GM12874 (cell line): ENCODE measurements at regions not wholly inside any gene's neighbourhood (a gene's known extent, or its start where the extent isn't known, plus 50 kb on each side); places are given as distances from the start of the nearest gene placed in this dataset.

ENCODE experiments used
- TF ChIP-seq, protein P1 (sequence below): IDR thresholded peaks from 2 replicates; pipeline ENCODE4 v1.5.1; 2011; ENCODE audit warnings: low read depth, mild to moderate bottlenecking, control low read depth, low read length, moderate library complexity; ENCODE audit not compliant: insufficient read depth

DNA sequence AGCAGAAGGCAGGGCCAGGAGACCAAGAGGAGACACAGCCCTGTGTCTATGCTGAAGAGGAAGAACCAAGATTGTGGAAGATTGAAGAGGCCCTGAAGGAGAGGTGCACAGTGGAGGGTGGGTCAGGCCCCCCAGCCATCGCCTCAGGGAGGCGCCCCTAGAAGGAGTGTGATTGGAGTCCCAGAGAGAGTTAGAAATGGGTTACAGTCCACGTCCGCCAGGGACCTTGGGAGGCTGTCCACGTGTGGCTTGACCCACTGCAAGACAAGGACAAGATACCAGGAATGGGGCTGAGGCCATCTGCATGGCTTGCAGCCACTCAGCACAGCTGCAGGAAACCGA, 375.1 kb downstream of the NPHP4 start:
- TF ChIP-seq, protein P1, sequence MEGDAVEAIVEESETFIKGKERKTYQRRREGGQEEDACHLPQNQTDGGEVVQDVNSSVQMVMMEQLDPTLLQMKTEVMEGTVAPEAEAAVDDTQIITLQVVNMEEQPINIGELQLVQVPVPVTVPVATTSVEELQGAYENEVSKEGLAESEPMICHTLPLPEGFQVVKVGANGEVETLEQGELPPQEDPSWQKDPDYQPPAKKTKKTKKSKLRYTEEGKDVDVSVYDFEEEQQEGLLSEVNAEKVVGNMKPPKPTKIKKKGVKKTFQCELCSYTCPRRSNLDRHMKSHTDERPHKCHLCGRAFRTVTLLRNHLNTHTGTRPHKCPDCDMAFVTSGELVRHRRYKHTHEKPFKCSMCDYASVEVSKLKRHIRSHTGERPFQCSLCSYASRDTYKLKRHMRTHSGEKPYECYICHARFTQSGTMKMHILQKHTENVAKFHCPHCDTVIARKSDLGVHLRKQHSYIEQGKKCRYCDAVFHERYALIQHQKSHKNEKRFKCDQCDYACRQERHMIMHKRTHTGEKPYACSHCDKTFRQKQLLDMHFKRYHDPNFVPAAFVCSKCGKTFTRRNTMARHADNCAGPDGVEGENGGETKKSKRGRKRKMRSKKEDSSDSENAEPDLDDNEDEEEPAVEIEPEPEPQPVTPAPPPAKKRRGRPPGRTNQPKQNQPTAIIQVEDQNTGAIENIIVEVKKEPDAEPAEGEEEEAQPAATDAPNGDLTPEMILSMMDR = no peak

DNA sequence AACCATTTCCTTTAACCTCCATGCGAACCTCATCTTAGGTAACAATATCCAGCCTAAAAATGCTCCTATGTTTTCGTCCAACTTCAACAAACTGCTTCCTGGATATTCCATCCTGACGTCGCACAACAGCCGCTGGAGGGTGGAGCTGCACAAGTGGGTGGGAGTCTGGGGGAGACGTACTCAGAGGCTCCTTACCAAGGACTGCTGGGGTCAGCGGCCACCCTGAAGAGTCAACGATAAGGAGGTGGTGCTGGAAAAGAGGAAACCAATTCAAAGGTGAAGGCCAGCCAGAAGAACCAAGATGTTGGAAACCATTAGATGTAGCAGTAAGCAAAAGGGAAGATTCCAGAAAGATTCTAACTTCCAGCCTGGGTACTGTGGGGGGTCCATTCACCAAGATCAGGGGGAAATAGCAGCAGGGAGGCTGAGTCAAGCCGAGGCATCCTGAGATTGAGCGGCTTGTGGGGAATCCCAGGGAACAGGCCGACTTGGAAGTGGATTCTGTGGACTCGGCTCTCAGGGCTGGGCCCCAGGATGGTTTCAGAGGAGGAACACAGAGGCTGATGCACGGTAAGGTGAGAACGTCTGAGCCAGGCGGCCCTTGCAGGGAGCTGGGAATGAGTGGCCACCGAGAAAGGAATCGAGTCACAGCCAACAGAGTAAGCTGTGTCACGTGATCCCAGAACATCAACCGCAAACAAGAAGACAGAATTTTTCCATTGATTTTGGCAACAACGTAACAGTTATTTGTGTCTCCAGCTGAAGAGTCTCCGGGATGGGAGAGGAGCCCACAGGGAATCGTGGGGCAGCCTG, 375.7 kb downstream of the NPHP4 start:
- TF ChIP-seq, protein P1 = no peak

DNA sequence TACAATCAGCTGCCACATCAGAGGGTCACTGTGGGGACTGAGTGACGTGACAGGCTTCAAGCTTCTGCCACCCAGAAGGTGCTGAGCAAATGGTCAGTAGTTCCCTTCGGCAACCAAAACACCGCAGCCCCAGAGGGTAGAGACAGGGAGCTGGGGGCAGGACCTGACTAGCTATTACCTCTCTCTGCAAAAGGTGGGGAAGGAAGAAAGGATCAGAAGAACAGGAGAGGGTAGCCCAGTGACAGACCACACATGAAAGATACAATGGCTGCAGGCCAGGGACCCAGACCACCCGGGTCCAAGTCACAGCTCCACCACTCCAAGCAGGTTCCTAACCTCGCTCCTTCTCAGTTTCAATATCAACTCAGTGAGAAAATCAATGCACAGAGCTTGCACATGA, 377.1 kb downstream of the NPHP4 start:
- TF ChIP-seq, protein P1 = no peak

DNA sequence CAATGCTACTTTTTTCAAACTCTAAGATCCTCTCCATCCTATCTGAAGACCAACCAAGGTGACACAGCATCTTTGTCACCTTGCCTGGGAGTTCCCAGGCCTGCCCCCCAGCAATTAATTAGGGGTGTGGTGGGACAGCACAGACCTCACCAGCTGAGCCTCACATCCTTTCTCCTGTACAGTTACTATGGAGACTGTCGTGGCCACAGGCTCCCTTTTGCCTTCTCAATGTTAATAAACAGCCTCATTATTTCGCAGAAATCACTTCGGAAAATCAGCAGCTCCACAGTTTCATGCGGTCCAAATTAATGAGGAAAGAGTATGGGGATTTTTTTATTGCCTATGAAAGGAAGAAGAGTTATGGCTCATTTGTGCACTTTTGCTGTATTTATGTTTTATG, 378.3 kb downstream of the NPHP4 start:
- TF ChIP-seq, protein P1 = no peak

DNA sequence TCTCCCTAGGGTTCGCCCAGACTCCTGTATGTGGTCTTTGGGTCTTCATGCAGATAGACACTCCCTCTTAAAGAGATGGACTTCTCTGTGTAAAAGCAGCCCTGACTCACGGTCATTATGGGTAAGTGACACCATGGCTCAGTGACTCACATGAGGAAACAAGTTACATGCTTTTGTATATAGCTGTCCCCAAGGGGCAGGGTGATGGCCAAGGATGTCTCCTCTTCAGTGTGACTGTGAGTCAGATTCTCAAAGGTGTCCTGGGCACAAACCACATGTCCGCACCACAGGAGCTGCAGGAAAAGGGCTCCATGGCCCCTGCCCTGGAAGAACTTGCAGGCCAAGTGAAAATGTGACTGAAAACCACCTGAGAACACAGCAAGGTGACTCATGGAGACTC, 380.4 kb downstream of the NPHP4 start:
- TF ChIP-seq, protein P1 = no peak

DNA sequence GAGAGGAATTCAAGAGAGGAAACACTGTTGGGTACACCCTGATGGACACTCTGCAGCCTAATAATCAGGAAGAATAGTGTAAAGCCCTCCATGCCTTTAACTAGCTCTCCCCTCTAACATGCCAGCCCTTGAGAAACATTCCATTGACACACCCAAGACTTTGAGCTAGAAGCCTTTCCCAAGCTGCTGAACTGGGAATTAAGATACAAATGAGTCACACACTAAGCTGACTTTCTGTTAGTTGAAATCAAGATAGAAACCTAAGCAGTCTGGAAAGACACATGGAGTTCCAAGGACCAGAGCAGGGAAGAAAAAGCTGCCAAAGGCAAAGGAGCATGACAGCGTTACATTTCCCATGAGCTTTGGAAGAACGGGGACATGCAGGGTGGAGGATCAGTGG, 380.8 kb downstream of the NPHP4 start:
- TF ChIP-seq, protein P1 = no peak

DNA sequence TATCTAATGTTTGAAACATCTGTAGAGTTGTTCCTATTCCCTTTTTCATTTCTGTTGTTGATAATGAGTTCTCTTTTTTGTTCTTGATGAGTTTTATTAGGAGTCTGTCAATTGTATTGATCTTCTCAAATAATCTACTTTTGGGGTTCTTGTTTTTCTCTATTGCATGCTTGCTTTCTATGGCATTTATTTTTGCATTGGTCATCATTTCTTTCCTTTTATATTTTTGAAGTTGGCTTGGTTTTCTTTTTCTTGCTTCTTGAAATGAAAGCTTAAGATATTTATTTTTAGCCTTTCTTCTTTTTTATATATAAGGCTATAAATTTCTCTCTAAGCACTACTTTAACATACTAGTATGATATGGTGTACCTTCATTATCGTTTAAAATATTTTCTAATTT, 381.8 kb downstream of the NPHP4 start:
- TF ChIP-seq, protein P1 = no peak
